K562 (cell line): ENCODE measurements at regions not wholly inside any gene's neighbourhood (a gene's known extent, or its start where the extent isn't known, plus 50 kb on each side); places are given as distances from the start of the nearest gene placed in this dataset.

ENCODE experiments used
- ATAC-seq: fragments of 200-7000 bp; cut with Tn5 transposase; 3 replicates; pipeline ENCODE4 v1.9.1; 2020; ENCODE audit warnings: moderate library complexity
- BruUV-seq: library from RNA; stranded (reverse); fragments of 400-500 nt; replicated peaks from 2 replicates; lab custom pipeline; 2021; lab: Mats Ljungman, UMichigan
- CTCF ChIA-PET: fragments of 300-600 bp; formaldehyde crosslinking; extraction: SDS; loops from one replicate; lab custom pipeline; 2021; ENCODE audit warnings: low intra/inter-chr PET ratio; lab: Yijun Ruan, JAX
- POLR2A ChIA-PET: fragments of 300-600, 350-650 bp; sonication (Branson Sonifier 250); formaldehyde crosslinking; extraction: SDS; loops from one replicate; lab custom pipeline; 2021; ENCODE audit warnings: antibody characterized with exemption, inconsistent platforms; lab: Yijun Ruan, JAX
- DNase-seq, 4 experiments: peaks; one replicate each; pipeline versions ENCODE4 v3.0.0 to v3.0.0-alpha.2; 2011 to 2018; ENCODE audit warnings: low spot score in 3 of 4, mixed read lengths in 3 of 4; ENCODE audit errors: extremely low read depth in 1 of 4
- FAIRE-seq: peaks from 2 replicates; lab custom pipeline; 2011; peaks lifted over from hg19 to GRCh38; lab: Jason Lieb, UNC
- H2AFZ ChIP-seq: 2 replicates; pipeline ENCODE4 v1.6.0; 2011; ENCODE audit warnings: low read depth, low read length, control low read depth, inconsistent platforms
- H3K27ac ChIP-seq: fragments of 200-600 bp; 3 replicates; pipeline ENCODE4 v1.8.0; 2011; ENCODE audit warnings: low read depth, mild to moderate bottlenecking, control low read depth, inconsistent platforms, low read length, moderate library complexity, mixed read lengths; ENCODE audit errors: extremely low read depth
- H3K27me3 ChIP-seq, 2 experiments: fragments of 300-600 bp in 1 of 2; 2 replicates in 1 of 2; 3 replicates in 1 of 2; pipeline versions ENCODE4 v1.6.0 to v1.8.0; 2011; ENCODE audit warnings: inconsistent platforms in 2 of 2, low read length in 2 of 2, mild to moderate bottlenecking in 1 of 2, mixed read lengths in 1 of 2, moderate library complexity in 1 of 2; ENCODE audit not compliant: control insufficient read depth in 2 of 2, insufficient read depth in 2 of 2
- H3K36me3 ChIP-seq: fragments of 300-600 bp; 3 replicates; pipeline ENCODE4 v1.8.0; 2011; ENCODE audit warnings: mild to moderate bottlenecking, low read length, inconsistent platforms; ENCODE audit not compliant: control insufficient read depth, insufficient read depth
- H3K4me1 ChIP-seq, 2 experiments: fragments of 200-600 bp in 1 of 2; replicated peaks in 1 of 2; 2 replicates in 1 of 2; 3 replicates in 1 of 2; pipeline versions ENCODE4 v1.5.1 to v1.8.0; 2011; ENCODE audit warnings: inconsistent platforms in 2 of 2, low read length in 2 of 2, mild to moderate bottlenecking in 1 of 2, mixed read lengths in 1 of 2, moderate library complexity in 1 of 2; ENCODE audit not compliant: control insufficient read depth in 2 of 2, insufficient read depth in 2 of 2
- H3K4me2 ChIP-seq: 2 replicates; pipeline ENCODE4 v1.6.1; 2011; ENCODE audit warnings: low read length, control low read depth, inconsistent platforms, mixed read lengths; ENCODE audit not compliant: insufficient read depth
- H3K4me3 ChIP-seq: fragments of 200-600 bp; sonication (generic), shearing (Covaris generic); 2 replicates; pipeline ENCODE4 v1.5.1; 2016; ENCODE audit warnings: control low read depth, inconsistent platforms
- H3K79me2 ChIP-seq: fragments of 200-600 bp; 3 replicates; pipeline ENCODE4 v1.8.0; 2011; ENCODE audit warnings: low read length, inconsistent platforms; ENCODE audit not compliant: control insufficient read depth, insufficient read depth
- H3K9ac ChIP-seq, 2 experiments: 2 replicates each; pipeline versions ENCODE4 v1.6.0 to v1.6.1; 2011; ENCODE audit warnings: low read depth in 2 of 2, low read length in 2 of 2, control low read depth in 1 of 2, inconsistent platforms in 1 of 2, mild to moderate bottlenecking in 1 of 2, mixed read lengths in 1 of 2; ENCODE audit not compliant: insufficient read depth in 1 of 2
- H3K9me1 ChIP-seq: one replicate; pipeline ENCODE4 v1.6.0; 2011; ENCODE audit warnings: inconsistent platforms, mild to moderate bottlenecking, low read length, moderate library complexity; ENCODE audit not compliant: control insufficient read depth, insufficient read depth
- H3K9me3 ChIP-seq: replicated peaks from 2 replicates; pipeline ENCODE4 v1.5.1; 2011; ENCODE audit warnings: low read depth, low read length, inconsistent platforms; ENCODE audit not compliant: control insufficient read depth, insufficient read depth
- H4K20me1 ChIP-seq: replicated peaks from 2 replicates; pipeline ENCODE4 v1.6.1; 2011; ENCODE audit warnings: low read length, inconsistent platforms, mixed read lengths; ENCODE audit not compliant: control insufficient read depth, insufficient read depth
- ETV6 ChIP-seq, 3 experiments: fragments of 150-350 bp in 1 of 3; sonication (generic) in 1 of 3; formaldehyde crosslinking in 1 of 3; IDR thresholded peaks; 2 replicates each; pipeline versions ENCODE4 v1.6.1 to v1.8.0; 2014 to 2022; ENCODE audit warnings: borderline replicate concordance in 2 of 3, low read depth in 2 of 3, antibody characterized with exemption in 1 of 3, low read length in 1 of 3, mild to moderate bottlenecking in 1 of 3, missing genetic modification reagents in 1 of 3
- MAZ ChIP-seq, 2 experiments: fragments of 450-650 bp in 1 of 2; sonication (generic) in 1 of 2; formaldehyde crosslinking; IDR thresholded peaks in 1 of 2; conservative IDR thresholded peaks in 1 of 2; 2 replicates each; pipeline versions ENCODE4 v1.4.0 to v1.5.0; 2020; ENCODE audit warnings: mild to moderate bottlenecking in 1 of 2, missing genetic modification reagents in 1 of 2
- PHF20 ChIP-seq: fragments of 450-650 bp; IDR thresholded peaks from 2 replicates; pipeline ENCODE4 v1.6.1; 2018; ENCODE audit not compliant: partially characterized antibody
- WGBS: fragments of 100-300 bp; shearing (Covaris generic); methylation state at CpG from one replicate; pipeline ENCODE4 v1.1.6; 2016; ENCODE audit warnings: low coverage, mixed read lengths; ENCODE audit not compliant: insufficient coverage; ENCODE audit errors: missing lambda C conversion rate; 5-methylcytosine and 5-hydroxymethylcytosine counted together
- in situ Hi-C: fragments of 300-500 bp; cut with MboI; formaldehyde crosslinking; loops from 4 replicates; pipeline ENCODE4 v1.15.0; 2018; ENCODE audit warnings: inconsistent platforms, mixed read lengths
- intact Hi-C: fragments of 100-400 bp; cut with micrococcal nuclease; formaldehyde crosslinking; loops from 2 replicates; pipeline ENCODE4 v1.14.2; 2022
- TF ChIP-seq, protein P1 (sequence below): fragments of 450-650 bp; conservative IDR thresholded peaks from 2 replicates; pipeline ENCODE4 v1.6.1; 2016; ENCODE audit warnings: missing genetic modification characterization, low read depth, mild to moderate bottlenecking, missing compliant biosample characterization, moderate library complexity
- TF ChIP-seq, protein P2 (sequence below): sonication (generic); formaldehyde crosslinking; IDR thresholded peaks from 2 replicates; pipeline ENCODE4 v1.5.0; 2020; ENCODE audit warnings: missing genetic modification reagents

DNA sequence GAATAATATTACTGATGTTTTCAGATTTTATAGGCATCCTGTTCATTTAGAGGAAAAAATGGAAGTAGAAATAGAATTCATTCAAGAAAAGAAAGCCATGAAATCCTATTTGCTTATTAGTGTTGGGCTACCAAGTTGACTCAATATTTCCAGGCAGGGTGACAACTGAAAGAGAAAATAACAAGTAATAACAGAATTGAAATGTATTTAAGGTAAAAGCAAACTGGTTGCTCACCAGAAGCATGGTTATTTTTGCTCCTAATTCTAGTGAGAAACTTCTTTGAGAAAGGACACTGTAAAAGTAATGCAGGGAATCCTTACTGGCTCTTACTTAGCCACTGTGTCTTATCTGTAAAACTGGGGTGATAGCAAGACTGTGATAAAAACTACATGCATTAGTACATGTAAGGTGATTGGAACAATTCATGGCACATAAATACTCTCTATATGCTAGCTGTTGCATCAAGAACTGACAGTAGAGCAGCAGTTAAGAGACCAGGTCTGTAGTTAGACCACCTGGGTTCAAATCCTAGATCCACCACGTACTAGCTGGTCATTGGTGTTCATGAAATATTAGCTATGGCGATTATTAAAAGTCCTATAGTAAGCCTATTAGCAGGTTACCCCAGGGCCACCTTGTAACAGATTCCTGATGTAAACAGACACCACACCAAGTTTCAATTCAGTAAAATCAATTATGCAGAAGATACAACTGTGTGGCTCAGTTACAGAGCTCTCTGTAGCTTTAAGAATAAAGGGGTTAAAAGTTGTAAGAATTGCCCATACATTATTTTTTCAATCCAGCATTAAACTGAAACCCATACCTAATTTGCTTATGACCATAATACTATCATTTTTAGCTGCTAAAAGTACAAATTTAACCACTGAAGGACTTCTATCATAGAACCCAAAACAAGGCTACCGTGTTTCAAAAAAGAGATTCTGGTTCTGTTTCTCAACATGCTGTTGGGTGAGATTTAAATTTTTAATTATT lies 159.2 kb upstream of the COL21A1 start:
- Histone ChIP-seq H3K9me3 (no peaks in the 10 kb centered on the region), H3K27me3 (no peaks in the 10 kb centered on the region), H3K36me3 (no peaks in the 10 kb centered on the region), H3K27ac (no peak overlapping the region), H3K4me2 (no peak overlapping the region), H3K9me1 (no peaks in the 10 kb centered on the region), H3K79me2 (no peaks in the 10 kb centered on the region), H3K4me1 (no peaks in the 10 kb centered on the region), H2AFZ (no peak overlapping the region), H3K9ac (no peak overlapping the region), H4K20me1 (no peaks in the 10 kb centered on the region), H3K4me3 (no peak overlapping the region)
- in situ Hi-C loops: no loop called here
- BruUV-seq: no TSS peak
- POLR2A ChIA-PET: interaction anchor here (1.7 kb wide), 1 partner anchor 18 kb away, joined by 4 read pairs; no protein-coding TSS in a partner anchor
- ATAC-seq (no peak), DNase-seq (no peak), FAIRE-seq (no peak)
- intact Hi-C loops: no loop called here
- 0% methylated on average over 3 of the region's 3 CpGs for WGBS
- CTCF ChIA-PET: no interaction called here
- TF ChIP-seq ETV6 (IDR thresholded peaks at IDR 0.05; ENCODE audit: borderline replicate concordance in 1 of 2, low read depth in 2 of 2, low read length in 1 of 2) (no peak), ETV6 (CRISPR knock-in tag; IDR thresholded peaks at IDR 0.05; ENCODE audit: borderline replicate concordance) (no peak), MAZ (CRISPR knock-in tag; conservative IDR thresholded peaks at IDR 0.05 in 1 of 2, IDR thresholded peaks at IDR 0.05 in 1 of 2) (no peak), PHF20 (no peak)
- TF ChIP-seq, protein P1, sequence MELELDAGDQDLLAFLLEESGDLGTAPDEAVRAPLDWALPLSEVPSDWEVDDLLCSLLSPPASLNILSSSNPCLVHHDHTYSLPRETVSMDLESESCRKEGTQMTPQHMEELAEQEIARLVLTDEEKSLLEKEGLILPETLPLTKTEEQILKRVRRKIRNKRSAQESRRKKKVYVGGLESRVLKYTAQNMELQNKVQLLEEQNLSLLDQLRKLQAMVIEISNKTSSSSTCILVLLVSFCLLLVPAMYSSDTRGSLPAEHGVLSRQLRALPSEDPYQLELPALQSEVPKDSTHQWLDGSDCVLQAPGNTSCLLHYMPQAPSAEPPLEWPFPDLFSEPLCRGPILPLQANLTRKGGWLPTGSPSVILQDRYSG: no peak
- TF ChIP-seq, protein P2, sequence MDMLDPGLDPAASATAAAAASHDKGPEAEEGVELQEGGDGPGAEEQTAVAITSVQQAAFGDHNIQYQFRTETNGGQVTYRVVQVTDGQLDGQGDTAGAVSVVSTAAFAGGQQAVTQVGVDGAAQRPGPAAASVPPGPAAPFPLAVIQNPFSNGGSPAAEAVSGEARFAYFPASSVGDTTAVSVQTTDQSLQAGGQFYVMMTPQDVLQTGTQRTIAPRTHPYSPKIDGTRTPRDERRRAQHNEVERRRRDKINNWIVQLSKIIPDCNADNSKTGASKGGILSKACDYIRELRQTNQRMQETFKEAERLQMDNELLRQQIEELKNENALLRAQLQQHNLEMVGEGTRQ (CRISPR knock-in tag): no peak
